Adipocyte (in vitro differentiated cells): ENCODE measurements at regions not wholly inside any gene's neighbourhood (a gene's known extent, or its start where the extent isn't known, plus 50 kb on each side); places are given as distances from the start of the nearest gene placed in this dataset.
"Not testable (repeated sequence)": the region's sequence is repeated elsewhere in the genome, so short reads cannot be mapped to it uniquely, and the experiment has no call there.

Experiments used
- DNase-seq: peaks from one replicate; pipeline ENCODE4 v3.0.0-alpha.2; 2015; ENCODE audit warnings: low read depth
- H3K27me3 ChIP-seq: replicated peaks from 2 replicates; pipeline ENCODE4 v1.7.0; 2013; ENCODE audit warnings: mild to moderate bottlenecking, low read length, moderate library complexity; ENCODE audit not compliant: control insufficient read depth, insufficient read depth
- H3K36me3 ChIP-seq: 2 replicates; pipeline ENCODE4 v1.7.0; 2013; ENCODE audit warnings: low read length, mild to moderate bottlenecking, moderate library complexity; ENCODE audit not compliant: control insufficient read depth, insufficient read depth, severe bottlenecking
- H3K4me1 ChIP-seq: 2 replicates; pipeline ENCODE4 v1.7.0; 2013; ENCODE audit warnings: mild to moderate bottlenecking, low read length, moderate library complexity; ENCODE audit not compliant: control insufficient read depth, insufficient read depth
- H3K4me3 ChIP-seq: 2 replicates; pipeline ENCODE4 v1.7.0; 2013; ENCODE audit warnings: mild to moderate bottlenecking, low read length, moderate library complexity
- H3K9ac ChIP-seq: 2 replicates; pipeline ENCODE4 v1.7.0; 2013; ENCODE audit warnings: mild to moderate bottlenecking, low read length, moderate library complexity
- H3K9me3 ChIP-seq: 2 replicates; pipeline ENCODE4 v1.7.0; 2013; ENCODE audit warnings: mild to moderate bottlenecking, low read length, moderate library complexity; ENCODE audit not compliant: control insufficient read depth

DNA sequence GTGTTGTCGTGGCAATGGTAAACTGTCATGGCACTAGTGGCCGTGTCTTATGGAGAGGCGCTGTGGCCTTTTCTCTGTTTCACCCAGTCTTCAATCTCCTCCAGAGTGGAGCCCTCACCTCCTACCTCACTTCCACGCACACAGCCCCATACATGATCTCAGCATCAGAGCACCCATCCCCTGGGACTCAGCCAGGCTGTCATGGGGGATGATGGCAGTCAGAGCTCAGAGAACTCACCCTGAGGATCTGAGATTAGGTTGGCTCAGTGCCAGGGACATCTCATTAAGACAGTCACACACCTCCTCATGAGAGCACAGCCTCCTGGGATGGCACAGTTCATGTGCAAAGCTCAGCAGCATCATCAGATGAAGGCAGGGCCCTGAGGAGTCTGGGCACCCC lies 316.3 kb downstream of the ADGRD1 start:
- not testable (repeated sequence) for DNase-seq, H3K27me3 ChIP-seq, H3K4me3 ChIP-seq, H3K9ac ChIP-seq, H3K9me3 ChIP-seq, H3K4me1 ChIP-seq, H3K36me3 ChIP-seq

DNA sequence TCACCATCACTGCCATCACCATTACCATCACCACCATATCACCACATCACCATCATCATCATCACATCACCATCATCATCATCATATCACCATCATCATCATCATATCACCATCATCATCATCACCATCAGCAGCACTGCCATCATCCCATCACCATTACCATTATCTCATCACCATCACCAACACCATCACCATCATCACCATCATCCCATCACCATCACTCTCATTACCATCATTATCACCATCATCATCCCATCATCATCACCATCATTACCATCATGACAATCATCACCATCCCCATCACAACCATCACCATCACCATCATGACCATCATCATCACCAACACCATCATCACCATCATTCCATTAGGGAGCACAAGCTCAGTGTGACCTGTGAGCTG lies 318.0 kb downstream of the ADGRD1 start:
- Histone ChIP-seq H3K4me3 (no peak overlapping the region), H3K9ac (no peak overlapping the region), H3K36me3 (no peaks in the 10 kb centered on the region), H3K4me1 (peaks cover 9% of the 10 kb centered on the region), H3K27me3 (peaks cover 22% of the 10 kb centered on the region), H3K9me3 (no peaks in the 10 kb centered on the region)
- no peak for DNase-seq

DNA sequence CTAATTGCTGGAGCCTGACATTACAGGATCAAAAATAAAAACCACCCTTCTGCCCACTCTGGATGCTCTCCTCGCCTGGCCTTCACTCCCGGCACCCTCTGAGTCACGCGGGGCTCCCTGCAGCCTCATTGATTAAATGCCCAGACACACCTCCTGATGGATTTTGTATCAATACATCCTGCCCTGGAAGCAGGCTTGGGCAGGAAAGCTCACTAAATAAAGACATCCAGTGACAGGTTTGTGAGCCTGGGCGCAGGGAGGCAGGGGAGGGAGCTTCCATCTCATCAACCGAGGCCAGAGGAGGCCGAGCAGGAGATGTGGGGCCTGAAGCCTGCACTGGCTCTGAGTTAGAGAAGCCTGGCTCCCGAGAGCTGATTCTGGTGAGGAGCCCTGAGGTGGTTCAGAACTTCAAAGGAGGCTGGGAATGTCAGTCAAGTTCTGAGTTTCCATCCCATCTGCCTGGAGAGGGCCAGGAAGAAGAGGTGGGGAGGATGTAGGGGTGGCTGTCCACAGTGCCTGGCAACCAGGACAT lies 318.6 kb downstream of the ADGRD1 start:
- H3K36me3 ChIP-seq, H3K4me1 ChIP-seq, H3K9ac ChIP-seq, H3K9me3 ChIP-seq, H3K4me3 ChIP-seq, DNase-seq: not testable (repeated sequence)
- H3K27me3 ChIP-seq, result peaks cover 22% of the 10 kb centered on the region

DNA sequence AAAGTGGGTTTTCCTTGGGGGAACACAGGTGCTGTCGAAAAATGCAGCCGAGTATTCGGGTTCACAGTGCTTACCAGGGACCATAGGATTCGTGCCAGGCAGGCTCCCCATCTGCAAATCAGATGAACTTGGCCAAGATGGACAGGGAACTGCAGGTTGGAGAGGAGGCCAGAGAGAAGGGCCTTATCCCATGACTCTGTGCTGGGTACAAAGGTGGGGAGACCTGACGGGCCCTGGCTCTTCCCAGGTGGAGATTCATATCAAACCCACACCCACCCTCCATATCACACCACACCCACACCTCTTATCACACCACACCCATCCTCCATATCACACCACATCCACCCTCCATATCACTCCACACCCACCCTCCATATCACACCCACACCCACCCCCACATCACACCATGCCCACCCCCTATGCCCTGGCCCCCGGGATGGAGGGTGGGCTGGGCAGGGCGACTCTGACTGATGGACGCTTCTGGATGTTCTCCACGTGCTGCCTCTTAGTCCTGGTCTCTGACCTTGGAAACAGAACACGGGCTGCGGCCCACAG lies 319.7 kb downstream of the ADGRD1 start:
- no peak overlapping the region for H3K9ac ChIP-seq
- no peaks in the 10 kb centered on the region for H3K36me3 ChIP-seq
- H3K9me3 ChIP-seq, result no peaks in the 10 kb centered on the region
- no peak for DNase-seq
- peaks cover 22% of the 10 kb centered on the region for H3K27me3 ChIP-seq
- H3K4me1 ChIP-seq, result peaks cover 3% of the 10 kb centered on the region
- no peak overlapping the region for H3K4me3 ChIP-seq

DNA sequence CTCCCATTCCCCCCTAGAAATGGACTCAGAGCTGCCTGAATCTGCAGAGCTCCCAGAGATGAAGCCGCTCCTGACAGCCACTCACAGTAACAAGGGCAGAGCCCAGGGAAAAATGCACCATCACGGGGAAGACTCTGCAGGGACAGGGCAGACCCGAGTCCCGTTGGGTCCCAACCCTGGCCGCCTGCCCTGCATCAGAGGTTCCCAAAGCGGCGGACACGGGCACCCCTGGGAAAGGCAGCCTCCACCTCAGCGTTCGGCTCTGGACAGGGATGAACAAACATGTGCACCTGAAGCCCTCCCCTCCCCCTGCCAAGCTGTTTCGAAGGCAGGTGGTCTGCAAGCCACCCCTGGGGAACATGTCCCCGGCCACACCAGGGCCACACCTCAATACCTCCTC lies 320.4 kb downstream of the ADGRD1 start:
- Histone ChIP-seq H3K27me3 (peaks cover 25% of the 10 kb centered on the region), H3K4me1 (no peaks in the 10 kb centered on the region), H3K36me3 (no peaks in the 10 kb centered on the region), H3K4me3 (no peak overlapping the region), H3K9ac (no peak overlapping the region), H3K9me3 (no peaks in the 10 kb centered on the region)
- no peak for DNase-seq

DNA sequence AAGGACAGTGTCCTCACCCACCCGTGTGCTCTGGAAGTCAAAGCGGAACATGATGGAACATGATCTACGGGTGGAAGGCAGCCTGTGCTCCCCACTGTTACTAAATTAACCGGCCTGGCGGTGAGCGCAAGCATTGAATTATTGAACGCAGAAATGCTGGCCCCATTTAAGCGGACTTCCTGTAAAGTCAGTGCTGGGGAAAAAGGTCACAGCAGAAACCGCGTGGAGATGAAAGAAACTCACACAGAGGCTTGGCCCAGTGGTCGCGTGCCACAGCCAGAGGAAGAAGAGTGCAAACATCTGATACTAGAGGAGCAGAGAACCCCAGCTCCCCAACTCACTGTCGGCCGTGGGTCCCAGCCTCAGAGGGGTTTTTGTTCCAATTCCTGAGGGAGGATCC lies 321.2 kb downstream of the ADGRD1 start:
- Histone ChIP-seq H3K4me3 (no peak overlapping the region), H3K27me3 (peaks cover 28% of the 10 kb centered on the region), H3K36me3 (no peaks in the 10 kb centered on the region), H3K4me1 (no peaks in the 10 kb centered on the region), H3K9me3 (no peaks in the 10 kb centered on the region), H3K9ac (no peak overlapping the region)
- no peak for DNase-seq

DNA sequence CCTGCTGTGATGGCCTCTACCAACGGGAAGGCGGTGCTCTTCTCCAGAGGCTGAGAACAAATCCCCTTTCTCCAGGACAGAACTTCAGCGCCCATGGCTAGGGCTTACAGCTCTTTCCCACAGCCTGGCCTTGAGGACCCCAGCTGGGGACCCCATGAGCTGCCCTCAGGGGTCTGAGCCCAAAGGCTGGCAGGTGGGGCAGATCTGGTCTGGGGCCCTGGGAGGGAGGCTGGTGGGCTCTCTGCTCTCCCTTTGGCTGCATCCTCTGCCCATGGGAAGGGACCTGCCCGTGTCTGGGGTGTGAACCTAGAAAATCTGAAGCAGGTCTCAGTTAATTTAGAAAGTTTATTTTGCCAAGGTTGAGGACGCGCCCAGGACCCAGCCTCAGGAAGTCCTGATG lies 322.1 kb downstream of the ADGRD1 start:
- no peak for DNase-seq
- Histone ChIP-seq H3K36me3 (no peaks in the 10 kb centered on the region), H3K9ac (no peak overlapping the region), H3K4me3 (no peak overlapping the region), H3K27me3 (peaks cover 32% of the 10 kb centered on the region), H3K4me1 (no peaks in the 10 kb centered on the region), H3K9me3 (no peaks in the 10 kb centered on the region)

DNA sequence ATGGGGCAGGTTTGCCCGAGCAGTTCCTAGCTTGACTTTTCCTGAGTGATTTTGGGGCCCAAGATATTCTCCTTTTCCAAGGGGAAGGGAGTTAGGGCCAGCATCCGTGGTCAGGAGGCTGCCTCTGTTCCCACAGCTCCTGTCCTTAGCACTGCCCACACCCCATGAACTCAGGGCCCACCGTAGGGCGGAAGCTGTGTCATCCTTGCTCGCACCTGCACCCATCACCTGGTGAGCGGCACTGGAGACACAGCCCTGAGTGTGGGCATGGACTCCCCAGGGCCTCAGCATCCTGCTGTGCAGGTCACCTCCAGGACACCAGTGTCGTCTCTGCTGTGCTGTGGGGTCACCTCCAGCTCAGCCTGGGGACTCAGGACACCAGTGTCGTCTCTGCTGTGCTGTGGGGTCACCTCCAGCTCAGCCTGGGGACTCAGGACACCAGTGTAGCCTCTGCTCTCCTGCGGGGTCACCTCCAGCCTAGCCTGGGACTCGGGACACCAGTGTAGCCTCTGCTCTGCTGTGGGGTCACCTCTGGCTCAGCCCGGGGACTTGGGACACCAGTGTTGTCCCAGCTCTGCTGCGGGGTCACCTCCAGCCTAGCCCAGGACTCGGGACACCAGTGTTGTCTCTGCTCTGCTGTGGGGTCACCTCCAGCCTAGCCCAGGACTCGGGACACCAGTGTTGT lies 322.9 kb downstream of the ADGRD1 start:
- H3K4me3 ChIP-seq, result no peak overlapping the region
- no peaks in the 10 kb centered on the region for H3K9me3 ChIP-seq
- DNase-seq, result no peak
- H3K4me1 ChIP-seq, result no peaks in the 10 kb centered on the region
- H3K9ac ChIP-seq, result no peak overlapping the region
- H3K36me3 ChIP-seq, result no peaks in the 10 kb centered on the region
- H3K27me3 ChIP-seq, result peaks cover 34% of the 10 kb centered on the region

DNA sequence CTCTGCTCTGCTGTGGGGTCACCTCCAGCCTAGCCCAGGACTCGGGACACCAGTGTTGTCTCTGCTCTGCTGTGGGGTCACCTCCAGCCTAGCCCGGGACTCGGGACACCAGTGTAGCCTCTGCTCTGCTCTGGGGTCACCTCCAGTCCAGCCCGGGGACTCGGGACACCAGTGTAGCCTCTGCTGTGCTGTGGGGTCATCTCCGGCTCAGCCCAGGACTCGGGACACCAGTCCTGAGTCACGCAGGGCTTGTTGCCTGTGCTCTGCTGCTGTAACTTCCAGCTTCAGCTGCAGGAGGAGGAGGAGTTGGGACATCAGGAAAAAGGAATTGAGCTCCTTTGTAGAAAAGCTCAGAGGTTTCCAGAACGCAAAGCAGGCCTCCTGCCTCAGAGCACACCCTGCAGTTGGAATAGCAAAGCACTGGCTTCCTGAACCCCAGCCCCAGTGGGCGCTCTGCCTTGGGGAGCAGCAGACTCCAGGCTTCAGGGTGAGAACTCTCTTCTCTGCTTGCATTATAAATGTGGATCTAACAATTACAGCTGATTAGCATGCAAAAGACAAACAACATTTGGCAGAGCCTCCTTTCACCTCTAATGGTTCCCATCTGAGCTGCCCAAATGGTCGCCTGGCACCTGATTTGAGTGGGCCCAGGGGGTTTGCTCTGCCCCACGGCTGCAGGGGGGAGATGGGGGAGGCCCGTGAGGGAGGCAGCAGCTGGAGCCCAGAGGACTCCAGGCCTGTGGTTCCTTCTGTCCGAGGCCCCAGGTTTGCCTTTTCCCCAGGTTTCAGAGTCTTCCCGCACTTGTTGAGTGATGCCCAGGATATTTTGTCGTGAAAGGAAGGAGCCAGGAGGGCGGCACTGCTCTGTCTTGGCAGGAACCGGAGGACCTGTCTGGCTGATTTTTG lies 323.7 kb downstream of the ADGRD1 start:
- not testable (repeated sequence) for H3K9ac ChIP-seq, H3K4me3 ChIP-seq, H3K4me1 ChIP-seq, H3K9me3 ChIP-seq, H3K36me3 ChIP-seq, DNase-seq
- peaks cover 34% of the 10 kb centered on the region for H3K27me3 ChIP-seq

DNA sequence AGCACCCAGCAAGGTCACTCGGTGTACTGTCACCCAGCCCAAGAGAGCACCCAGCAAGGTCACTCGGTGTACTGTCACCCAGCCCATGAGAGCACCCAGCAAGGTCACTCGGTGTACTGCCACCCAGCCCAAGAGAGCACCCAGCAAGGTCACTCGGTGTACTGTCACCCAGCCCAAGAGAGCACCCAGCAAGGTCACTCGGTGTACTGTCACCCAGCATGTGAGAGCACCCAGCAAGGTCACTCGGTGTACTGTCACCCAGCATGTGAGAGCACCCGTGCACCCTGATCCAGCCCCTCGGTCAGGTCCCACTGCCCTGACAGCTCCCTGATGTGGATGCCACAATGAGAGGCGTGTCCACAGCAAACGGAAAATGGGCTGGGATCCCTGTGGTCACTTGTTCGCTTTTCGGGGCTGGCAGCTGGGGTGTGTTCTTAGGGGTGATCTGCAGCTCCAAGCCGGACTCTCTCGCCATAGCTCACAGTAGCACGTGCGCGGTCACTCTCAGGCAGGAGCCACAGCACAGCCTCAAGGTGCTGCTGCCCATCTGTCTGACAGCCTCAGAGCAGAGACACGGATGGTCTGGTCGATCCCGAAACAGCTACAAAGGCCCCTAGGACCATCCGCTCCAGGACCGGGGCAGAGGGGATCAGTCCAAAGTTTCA lies 324.9 kb downstream of the ADGRD1 start:
- H3K4me3 ChIP-seq, DNase-seq, H3K4me1 ChIP-seq, H3K9ac ChIP-seq, H3K9me3 ChIP-seq, H3K36me3 ChIP-seq: not testable (repeated sequence)
- peaks cover 38% of the 10 kb centered on the region for H3K27me3 ChIP-seq
